Esophagus muscularis mucosa (tissue), 3 donors: ENCODE measurements at regions not wholly inside any gene's neighbourhood (a gene's known extent, or its start where the extent isn't known, plus 50 kb on each side); places are given as distances from the start of the nearest gene placed in this dataset.

Experiments used
- POLR2A ChIP-seq: fragments of 450-650 bp; IDR thresholded peaks from one replicate; pipeline ENCODE4 v1.6.1; 2017; ENCODE audit warnings: antibody characterized with exemption, moderate library complexity, mild to moderate bottlenecking, low read depth
- POLR2AphosphoS5 ChIP-seq, 2 donors: sonication (generic); formaldehyde crosslinking; IDR thresholded peaks; one replicate each; pipeline ENCODE4 v1.6.1; 2017; ENCODE audit warnings: antibody characterized with exemption in 2 of 2
- TF ChIP-seq, protein P1 (sequence below), 3 experiments: fragments of 200-600 bp in 2 of 3; fragments of 450-650 bp in 1 of 3; sonication (generic) in 2 of 3; IDR thresholded peaks; one replicate each; pipeline ENCODE4 v1.5.1; 2017 to 2019; ENCODE audit warnings: antibody characterized with exemption in 3 of 3, mild to moderate bottlenecking in 2 of 3, moderate library complexity in 1 of 3

DNA sequence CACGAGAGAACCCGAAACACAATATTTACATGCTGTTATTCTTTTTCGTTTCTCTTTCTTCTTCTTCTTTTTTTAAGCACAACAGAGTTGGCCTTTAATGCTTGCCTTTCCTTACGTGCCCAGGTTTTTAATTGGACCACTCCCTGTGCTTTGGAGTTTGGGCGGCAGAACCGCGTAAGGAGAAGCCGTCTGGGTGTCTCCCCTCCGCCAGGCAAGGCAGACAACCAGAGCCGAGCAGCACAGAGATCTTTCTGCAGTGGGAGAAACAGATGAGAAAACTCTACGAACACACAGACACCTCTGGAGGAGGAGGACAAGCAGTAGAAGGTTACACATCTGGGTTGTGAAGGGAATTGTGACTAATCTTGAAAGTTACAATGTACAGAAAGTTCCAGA, 150.0 kb upstream of the UBL3 start:
- TF ChIP-seq, protein P1, sequence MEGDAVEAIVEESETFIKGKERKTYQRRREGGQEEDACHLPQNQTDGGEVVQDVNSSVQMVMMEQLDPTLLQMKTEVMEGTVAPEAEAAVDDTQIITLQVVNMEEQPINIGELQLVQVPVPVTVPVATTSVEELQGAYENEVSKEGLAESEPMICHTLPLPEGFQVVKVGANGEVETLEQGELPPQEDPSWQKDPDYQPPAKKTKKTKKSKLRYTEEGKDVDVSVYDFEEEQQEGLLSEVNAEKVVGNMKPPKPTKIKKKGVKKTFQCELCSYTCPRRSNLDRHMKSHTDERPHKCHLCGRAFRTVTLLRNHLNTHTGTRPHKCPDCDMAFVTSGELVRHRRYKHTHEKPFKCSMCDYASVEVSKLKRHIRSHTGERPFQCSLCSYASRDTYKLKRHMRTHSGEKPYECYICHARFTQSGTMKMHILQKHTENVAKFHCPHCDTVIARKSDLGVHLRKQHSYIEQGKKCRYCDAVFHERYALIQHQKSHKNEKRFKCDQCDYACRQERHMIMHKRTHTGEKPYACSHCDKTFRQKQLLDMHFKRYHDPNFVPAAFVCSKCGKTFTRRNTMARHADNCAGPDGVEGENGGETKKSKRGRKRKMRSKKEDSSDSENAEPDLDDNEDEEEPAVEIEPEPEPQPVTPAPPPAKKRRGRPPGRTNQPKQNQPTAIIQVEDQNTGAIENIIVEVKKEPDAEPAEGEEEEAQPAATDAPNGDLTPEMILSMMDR (IDR thresholded peaks at IDR 0.05) = no peak
- TF ChIP-seq POLR2A (no peak), POLR2AphosphoS5 (IDR thresholded peaks at IDR 0.05) (no peak)
